Immature natural killer cell (primary cell): ENCODE measurements at regions not wholly inside any gene's neighbourhood (a gene's known extent, or its start where the extent isn't known, plus 50 kb on each side); places are given as distances from the start of the nearest gene placed in this dataset.
A peak's percentile ranks its signal among the peaks of the same experiment; 100 is the strongest.
"Not testable (repeated sequence)": the region's sequence is repeated elsewhere in the genome, so short reads cannot be mapped to it uniquely, and the experiment has no call there.

Experiments used
- DNase-seq, 3 donors: peaks; one replicate each; pipeline ENCODE4 v3.0.0; 2022; ENCODE audit warnings: mixed read lengths in 1 of 3
- H3K27ac Mint-ChIP-seq, 6 donors: one replicate each; pipeline ENCODE4 v1.8.0; 2020; ENCODE audit warnings: mixed read lengths in 6 of 6, mild to moderate bottlenecking in 5 of 6, inconsistent platforms in 4 of 6, moderate library complexity in 3 of 6
- H3K27me3 Mint-ChIP-seq, 3 donors: one replicate each; pipeline ENCODE4 v1.8.0; 2020 to 2021; ENCODE audit warnings: low read depth in 3 of 3, mild to moderate bottlenecking in 3 of 3, mixed read lengths in 3 of 3, moderate library complexity in 3 of 3, inconsistent platforms in 1 of 3
- H3K36me3 Mint-ChIP-seq, 3 donors: one replicate each; pipeline ENCODE4 v1.8.0; 2020; ENCODE audit warnings: mixed read lengths in 3 of 3, inconsistent platforms in 2 of 3, mild to moderate bottlenecking in 2 of 3
- H3K4me1 Mint-ChIP-seq, 2 donors: one replicate each; pipeline ENCODE4 v1.8.0; 2020; ENCODE audit warnings: inconsistent platforms in 2 of 2, mild to moderate bottlenecking in 2 of 2, mixed read lengths in 2 of 2, moderate library complexity in 1 of 2
- H3K4me3 Mint-ChIP-seq, 5 donors: one replicate each; pipeline ENCODE4 v1.8.0; 2020; ENCODE audit warnings: mild to moderate bottlenecking in 5 of 5, mixed read lengths in 5 of 5, inconsistent platforms in 3 of 5, moderate library complexity in 3 of 5
- H3K9me3 Mint-ChIP-seq, 6 donors: one replicate each; pipeline ENCODE4 v1.8.0; 2020; ENCODE audit warnings: mild to moderate bottlenecking in 6 of 6, mixed read lengths in 6 of 6, inconsistent platforms in 4 of 6, moderate library complexity in 3 of 6

GRCh38 chr10:8282340-8282739, 227.9 kb downstream of the GATA3 start:
- H3K4me3 Mint-ChIP-seq: no peak overlapping the region
- H3K4me1 Mint-ChIP-seq: peaks cover 5 to 15% of the 10 kb centered on the region in 2 donors
- H3K27ac Mint-ChIP-seq: peak overlapping the region in 2 of 6 donors; percentile 7 to 79
- no peaks in the 10 kb centered on the region for H3K36me3 Mint-ChIP-seq
- DNase-seq: peak in 2 of 3 donors; percentile 9 to 10
- H3K27me3 Mint-ChIP-seq: peaks cover 0 to 3% (median 2%) of the 10 kb centered on the region in 3 donors
- H3K9me3 Mint-ChIP-seq: no peaks in the 10 kb centered on the region

GRCh38 chr10:8283166-8283905, 228.8 kb downstream of the GATA3 start:
- Mint-ChIP-seq H3K27me3 (peaks cover 0 to 3% (median 2%) of the 10 kb centered on the region in 3 donors), H3K9me3 (no peaks in the 10 kb centered on the region), H3K36me3 (no peaks in the 10 kb centered on the region), H3K4me1 (peaks cover 5 to 15% of the 10 kb centered on the region in 2 donors), H3K27ac (no peak overlapping the region), H3K4me3 (no peak overlapping the region)
- no peak for DNase-seq

- DNase-seq: no peak
- peaks cover 0 to 3% (median 2%) of the 10 kb centered on the region in 3 donors for H3K27me3 Mint-ChIP-seq
- no peak overlapping the region for H3K27ac Mint-ChIP-seq
- peaks cover 5 to 15% of the 10 kb centered on the region in 2 donors for H3K4me1 Mint-ChIP-seq
- H3K4me3 Mint-ChIP-seq: no peak overlapping the region
- H3K9me3 Mint-ChIP-seq: no peaks in the 10 kb centered on the region
- H3K36me3 Mint-ChIP-seq: no peaks in the 10 kb centered on the region
Observed at GRCh38 chr10:8283986-8284385, 229.5 kb downstream of the GATA3 start.

GRCh38 chr10:8285970-8286369, 231.5 kb downstream of the GATA3 start:
- not testable (repeated sequence) for H3K27ac Mint-ChIP-seq, H3K36me3 Mint-ChIP-seq, H3K9me3 Mint-ChIP-seq, H3K4me3 Mint-ChIP-seq, H3K27me3 Mint-ChIP-seq, DNase-seq
- peaks cover 5 to 15% of the 10 kb centered on the region in 2 donors for H3K4me1 Mint-ChIP-seq

GRCh38 chr10:8288600-8288999, 234.1 kb downstream of the GATA3 start:
- H3K9me3 Mint-ChIP-seq: no peaks in the 10 kb centered on the region
- H3K36me3 Mint-ChIP-seq: no peaks in the 10 kb centered on the region
- H3K4me3 Mint-ChIP-seq: no peak overlapping the region
- H3K27ac Mint-ChIP-seq: no peak overlapping the region
- DNase-seq: no peak
- peaks cover 3 to 6% (median 5%) of the 10 kb centered on the region in 3 donors for H3K27me3 Mint-ChIP-seq
- H3K4me1 Mint-ChIP-seq: no peaks in the 10 kb centered on the region

- Mint-ChIP-seq H3K9me3 (no peaks in the 10 kb centered on the region), H3K36me3 (no peaks in the 10 kb centered on the region), H3K27me3 (peaks cover 3 to 6% (median 3%) of the 10 kb centered on the region in 3 donors), H3K4me1 (no peaks in the 10 kb centered on the region), H3K27ac (no peak overlapping the region), H3K4me3 (no peak overlapping the region)
- no peak for DNase-seq
Observed at GRCh38 chr10:8289186-8289924, 234.9 kb downstream of the GATA3 start.

- H3K27ac Mint-ChIP-seq: peak overlapping the region in 1 of 6 donors; percentile 2
- no peaks in the 10 kb centered on the region for H3K4me1 Mint-ChIP-seq
- DNase-seq: no peak
- no peaks in the 10 kb centered on the region for H3K36me3 Mint-ChIP-seq
- H3K27me3 Mint-ChIP-seq: peaks cover 6 to 15% (median 8%) of the 10 kb centered on the region in 3 donors
- no peaks in the 10 kb centered on the region for H3K9me3 Mint-ChIP-seq
- no peak overlapping the region for H3K4me3 Mint-ChIP-seq
Observed at GRCh38 chr10:8294779-8295178, 240.3 kb downstream of the GATA3 start.

GRCh38 chr10:8295311-8295710, 240.8 kb downstream of the GATA3 start:
- peaks cover 5 to 14% (median 8%) of the 10 kb centered on the region in 3 donors for H3K27me3 Mint-ChIP-seq
- no peak overlapping the region for H3K27ac Mint-ChIP-seq
- H3K36me3 Mint-ChIP-seq: no peaks in the 10 kb centered on the region
- no peak for DNase-seq
- no peaks in the 10 kb centered on the region for H3K9me3 Mint-ChIP-seq
- H3K4me1 Mint-ChIP-seq: no peaks in the 10 kb centered on the region
- H3K4me3 Mint-ChIP-seq: no peak overlapping the region

GRCh38 chr10:8296090-8296733, 241.7 kb downstream of the GATA3 start:
- H3K4me1 Mint-ChIP-seq: no peaks in the 10 kb centered on the region
- H3K36me3 Mint-ChIP-seq: no peaks in the 10 kb centered on the region
- no peak overlapping the region for H3K27ac Mint-ChIP-seq
- H3K27me3 Mint-ChIP-seq: peaks cover 3 to 13% (median 9%) of the 10 kb centered on the region in 3 donors
- no peak overlapping the region for H3K4me3 Mint-ChIP-seq
- no peaks in the 10 kb centered on the region for H3K9me3 Mint-ChIP-seq
- DNase-seq: no peak

GRCh38 chr10:8296734-8297101, 242.2 kb downstream of the GATA3 start:
- H3K4me3 Mint-ChIP-seq: no peak overlapping the region
- no peak overlapping the region for H3K27ac Mint-ChIP-seq
- no peaks in the 10 kb centered on the region for H3K36me3 Mint-ChIP-seq
- DNase-seq: no peak
- H3K4me1 Mint-ChIP-seq: no peaks in the 10 kb centered on the region
- no peaks in the 10 kb centered on the region for H3K9me3 Mint-ChIP-seq
- peaks cover 3 to 14% (median 8%) of the 10 kb centered on the region in 3 donors for H3K27me3 Mint-ChIP-seq

- H3K36me3 Mint-ChIP-seq: no peaks in the 10 kb centered on the region
- DNase-seq: no peak
- H3K27ac Mint-ChIP-seq: no peak overlapping the region
- no peaks in the 10 kb centered on the region for H3K9me3 Mint-ChIP-seq
- no peaks in the 10 kb centered on the region for H3K4me1 Mint-ChIP-seq
- peaks cover 3 to 16% (median 7%) of the 10 kb centered on the region in 3 donors for H3K27me3 Mint-ChIP-seq
- no peak overlapping the region for H3K4me3 Mint-ChIP-seq
Observed at GRCh38 chr10:8297107-8297506, 242.6 kb downstream of the GATA3 start.

- Mint-ChIP-seq H3K4me1 (no peaks in the 10 kb centered on the region), H3K9me3 (no peaks in the 10 kb centered on the region), H3K4me3 (no peak overlapping the region), H3K27ac (no peak overlapping the region), H3K36me3 (no peaks in the 10 kb centered on the region), H3K27me3 (peaks cover 3 to 17% (median 7%) of the 10 kb centered on the region in 3 donors)
- no peak for DNase-seq
Observed at GRCh38 chr10:8297959-8298358, 243.5 kb downstream of the GATA3 start.

GRCh38 chr10:8298896-8299570, 244.5 kb downstream of the GATA3 start:
- Mint-ChIP-seq H3K9me3 (no peaks in the 10 kb centered on the region), H3K4me3 (peak overlapping the region in 1 of 5 donors; percentile 6), H3K27ac (no peak overlapping the region), H3K36me3 (no peaks in the 10 kb centered on the region), H3K4me1 (no peaks in the 10 kb centered on the region), H3K27me3 (peaks cover under 1 to 17% (median 7%) of the 10 kb centered on the region in 3 donors)
- no peak for DNase-seq

GRCh38 chr10:8300925-8301324, 246.4 kb downstream of the GATA3 start:
- peaks cover 7 to 20% (median 11%) of the 10 kb centered on the region in 3 donors for H3K27me3 Mint-ChIP-seq
- H3K36me3 Mint-ChIP-seq: no peaks in the 10 kb centered on the region
- no peak overlapping the region for H3K27ac Mint-ChIP-seq
- no peaks in the 10 kb centered on the region for H3K9me3 Mint-ChIP-seq
- H3K4me3 Mint-ChIP-seq: no peak overlapping the region
- no peak for DNase-seq
- H3K4me1 Mint-ChIP-seq: no peaks in the 10 kb centered on the region
